Calu3 (cell line): ENCODE measurements at regions not wholly inside any gene's neighbourhood (a gene's known extent, or its start where the extent isn't known, plus 50 kb on each side); places are given as distances from the start of the nearest gene placed in this dataset.

Experiments
- BruUV-seq: library from RNA; stranded (reverse); fragments of 400-500 nt; replicated peaks from 2 replicates; lab custom pipeline; 2021; lab: Mats Ljungman, UMichigan
- CTCF ChIA-PET: fragments of 300-600 bp; sonication (Branson Sonifier 250); formaldehyde crosslinking; loops from one replicate; lab custom pipeline; 2022; ENCODE audit warnings: antibody characterized with exemption; lab: Charles Lee
- DNase-seq: peaks from one replicate; pipeline ENCODE4 v3.0.0; 2022
- H3K27ac Mint-ChIP-seq: one replicate; pipeline ENCODE4 v1.8.0; 2022; ENCODE audit warnings: mixed read lengths; ENCODE audit not compliant: unreplicated experiment
- H3K27me3 Mint-ChIP-seq: one replicate; pipeline ENCODE4 v1.8.0; 2022; ENCODE audit warnings: mixed read lengths; ENCODE audit not compliant: unreplicated experiment
- H3K36me3 Mint-ChIP-seq: one replicate; pipeline ENCODE4 v1.8.0; 2022; ENCODE audit warnings: mild to moderate bottlenecking, moderate library complexity, mixed read lengths; ENCODE audit not compliant: insufficient read depth, unreplicated experiment
- H3K4me1 Mint-ChIP-seq: one replicate; pipeline ENCODE4 v1.8.0; 2022; ENCODE audit warnings: mild to moderate bottlenecking, low read depth, mixed read lengths; ENCODE audit not compliant: unreplicated experiment
- H3K4me3 Mint-ChIP-seq: one replicate; pipeline ENCODE4 v1.8.0; 2022; ENCODE audit warnings: mild to moderate bottlenecking, low read depth, moderate library complexity, mixed read lengths; ENCODE audit not compliant: unreplicated experiment
- H3K9me3 Mint-ChIP-seq: one replicate; pipeline ENCODE4 v1.8.0; 2022; ENCODE audit warnings: low read depth, mixed read lengths; ENCODE audit not compliant: unreplicated experiment
- intact Hi-C: fragments of 100-400 bp; cut with micrococcal nuclease; formaldehyde crosslinking; loops from one replicate; pipeline ENCODE4 v1.10.0; 2022; ENCODE audit not compliant: unreplicated experiment
- TF ChIP-seq, protein P1 (sequence below): fragments of 200-600 bp; IDR thresholded peaks from one replicate; pipeline ENCODE4 v1.8.0; 2022; ENCODE audit warnings: antibody characterized with exemption; ENCODE audit not compliant: unreplicated experiment

DNA sequence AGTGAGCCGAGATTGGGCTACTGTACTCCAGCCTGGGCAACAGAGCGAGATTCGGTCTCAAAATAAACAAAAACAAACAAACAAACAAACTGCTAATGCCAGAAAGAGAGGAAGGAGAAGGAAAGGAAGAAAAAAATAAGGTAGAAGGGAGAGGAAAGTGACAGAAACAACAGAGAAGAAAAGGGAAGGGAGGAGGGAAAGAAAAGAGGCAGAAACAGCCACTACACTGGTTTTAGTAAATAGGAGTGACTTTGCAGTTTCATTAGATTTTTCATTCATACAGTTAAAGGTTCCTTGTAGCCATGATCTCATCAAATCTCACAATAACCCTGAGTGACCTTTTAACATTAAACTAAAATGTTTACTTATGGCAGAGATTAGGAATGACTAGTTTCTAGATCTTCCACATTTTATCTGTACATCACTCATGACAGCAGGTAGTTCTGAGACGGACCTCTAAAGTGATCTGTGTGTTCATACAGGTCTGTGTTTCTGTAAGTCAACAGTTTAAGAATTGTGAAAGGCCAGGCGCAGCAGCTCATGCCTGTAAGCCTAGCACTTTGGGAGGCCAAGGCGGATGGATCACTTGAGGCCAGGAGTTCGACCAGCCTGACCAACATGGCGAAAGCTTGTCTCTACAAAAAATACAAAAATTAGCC, 191.3 kb upstream of the KLF14 start:
- intact Hi-C loops, result no loop called here
- Mint-ChIP-seq H3K4me1 (peaks cover 80% of the 10 kb centered on the region), H3K4me3 (peak overlapping the region; percentile 44), H3K36me3 (peaks cover 60% of the 10 kb centered on the region), H3K9me3 (no peaks in the 10 kb centered on the region), H3K27me3 (no peaks in the 10 kb centered on the region), H3K27ac (peak overlapping the region; percentile 85)
- CTCF ChIA-PET, result interaction anchor here (0.7 to 1.4 kb wide), 6 partner anchors 10 to 31 kb away, joined by 3 to 10 read pairs (median 3); no protein-coding TSS in a partner anchor
- DNase-seq, result no peak
- TSS peak; percentile 11 for BruUV-seq
- TF ChIP-seq, protein P1, sequence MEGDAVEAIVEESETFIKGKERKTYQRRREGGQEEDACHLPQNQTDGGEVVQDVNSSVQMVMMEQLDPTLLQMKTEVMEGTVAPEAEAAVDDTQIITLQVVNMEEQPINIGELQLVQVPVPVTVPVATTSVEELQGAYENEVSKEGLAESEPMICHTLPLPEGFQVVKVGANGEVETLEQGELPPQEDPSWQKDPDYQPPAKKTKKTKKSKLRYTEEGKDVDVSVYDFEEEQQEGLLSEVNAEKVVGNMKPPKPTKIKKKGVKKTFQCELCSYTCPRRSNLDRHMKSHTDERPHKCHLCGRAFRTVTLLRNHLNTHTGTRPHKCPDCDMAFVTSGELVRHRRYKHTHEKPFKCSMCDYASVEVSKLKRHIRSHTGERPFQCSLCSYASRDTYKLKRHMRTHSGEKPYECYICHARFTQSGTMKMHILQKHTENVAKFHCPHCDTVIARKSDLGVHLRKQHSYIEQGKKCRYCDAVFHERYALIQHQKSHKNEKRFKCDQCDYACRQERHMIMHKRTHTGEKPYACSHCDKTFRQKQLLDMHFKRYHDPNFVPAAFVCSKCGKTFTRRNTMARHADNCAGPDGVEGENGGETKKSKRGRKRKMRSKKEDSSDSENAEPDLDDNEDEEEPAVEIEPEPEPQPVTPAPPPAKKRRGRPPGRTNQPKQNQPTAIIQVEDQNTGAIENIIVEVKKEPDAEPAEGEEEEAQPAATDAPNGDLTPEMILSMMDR, result no peak

DNA sequence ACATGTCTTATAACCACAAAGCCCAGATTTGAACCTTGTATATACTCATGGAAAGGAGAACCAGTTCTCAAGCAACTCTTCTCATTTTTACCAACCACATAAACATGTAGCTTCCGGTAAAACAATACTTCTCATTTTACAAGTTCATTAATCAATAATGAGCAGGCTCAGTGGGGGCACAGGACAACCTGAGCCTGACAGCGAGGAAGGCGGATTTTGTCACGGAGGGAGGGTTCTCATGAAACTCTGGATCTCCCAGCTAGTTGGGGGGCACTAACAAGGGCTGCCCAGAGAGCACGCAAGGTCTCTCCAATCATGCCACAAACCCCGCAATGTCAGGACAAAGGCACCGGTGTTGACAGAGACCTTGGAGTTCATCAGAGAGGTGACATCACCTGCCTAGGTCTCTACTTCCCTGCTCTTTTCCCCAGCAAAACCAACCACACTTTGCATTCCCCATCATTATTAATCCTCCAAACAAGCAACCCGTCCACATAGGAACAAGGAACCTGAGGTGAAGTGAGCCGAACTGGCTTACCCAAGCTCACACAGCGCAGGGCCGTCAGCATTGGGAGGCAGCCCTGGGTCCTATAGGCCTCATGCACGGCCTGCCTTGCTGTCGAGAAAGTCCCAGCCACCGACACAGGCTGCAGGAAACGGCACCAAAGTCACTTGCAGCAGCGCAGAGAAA, 192.1 kb upstream of the KLF14 start:
- TF ChIP-seq, protein P1, result no peak
- peak overlapping the region; percentile 44 for H3K4me3 Mint-ChIP-seq
- peak; percentile 46 for DNase-seq
- H3K27ac Mint-ChIP-seq, result peak overlapping the region; percentile 85
- intact Hi-C loops, result loop anchor here (2.0 kb wide), 1 partner anchor 13 kb away; no protein-coding TSS in a partner anchor
- CTCF ChIA-PET, result interaction anchor here (0.7 to 1.3 kb wide), 6 partner anchors 11 to 55 kb away, joined by 3 to 10 read pairs (median 6); no protein-coding TSS in a partner anchor
- no TSS peak for BruUV-seq
- no peaks in the 10 kb centered on the region for H3K9me3 Mint-ChIP-seq
- peaks cover 78% of the 10 kb centered on the region for H3K4me1 Mint-ChIP-seq
- H3K36me3 Mint-ChIP-seq, result peaks cover 60% of the 10 kb centered on the region
- no peaks in the 10 kb centered on the region for H3K27me3 Mint-ChIP-seq

DNA sequence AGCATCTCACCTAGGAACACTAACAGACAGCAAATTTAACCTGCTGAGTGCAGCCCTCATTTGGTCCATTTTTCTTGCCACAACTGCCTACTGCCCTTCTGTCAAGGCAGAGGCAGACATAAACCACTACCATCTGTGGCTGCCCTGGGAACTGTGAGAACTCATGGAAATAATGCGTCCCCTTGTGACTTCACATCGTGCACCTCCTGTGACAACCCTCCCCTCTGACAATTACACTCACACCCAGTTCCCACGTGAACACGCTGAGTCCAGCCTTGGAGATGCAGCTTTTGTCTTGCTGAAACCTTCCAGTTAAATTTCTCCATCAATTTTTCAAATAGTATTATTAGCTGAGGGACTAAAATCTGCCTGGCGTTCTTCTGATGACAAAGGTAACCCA, 193.1 kb upstream of the KLF14 start:
- no peaks in the 10 kb centered on the region for H3K27me3 Mint-ChIP-seq

DNA sequence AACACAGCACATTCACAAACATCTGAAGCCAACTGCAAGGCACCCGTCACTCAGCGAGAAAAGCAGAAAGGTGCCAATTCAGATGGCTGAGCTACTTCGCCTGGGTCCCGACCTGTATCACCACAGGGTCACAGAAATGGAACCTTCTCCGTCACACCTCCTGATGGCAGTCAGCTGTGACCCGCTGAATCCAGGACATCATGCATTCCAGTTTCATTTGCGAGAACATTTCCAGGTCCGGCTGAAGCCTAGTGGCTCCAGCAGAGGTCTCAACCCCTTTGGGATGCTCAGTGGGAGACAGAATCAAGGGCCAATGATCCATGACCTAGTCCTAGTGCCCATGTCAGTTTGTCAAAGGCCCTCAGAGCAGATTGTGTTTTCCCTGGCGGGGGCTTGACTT, 193.6 kb upstream of the KLF14 start:
- BruUV-seq, result no TSS peak
- CTCF ChIA-PET, result no interaction called here
- no peaks in the 10 kb centered on the region for H3K9me3 Mint-ChIP-seq
- TF ChIP-seq, protein P1, result no peak
- H3K27me3 Mint-ChIP-seq, result no peaks in the 10 kb centered on the region
- H3K4me3 Mint-ChIP-seq, result peak overlapping the region; percentile 52
- intact Hi-C loops, result loop anchor here (2.0 kb wide), 1 partner anchor 15 kb away; no protein-coding TSS in a partner anchor
- peaks cover 73% of the 10 kb centered on the region for H3K4me1 Mint-ChIP-seq
- DNase-seq, result no peak
- peaks cover 59% of the 10 kb centered on the region for H3K36me3 Mint-ChIP-seq
- peak overlapping the region; percentile 85 for H3K27ac Mint-ChIP-seq

More for the DNA sequence above, 193.1 kb upstream of the KLF14 start:
- Mint-ChIP-seq H3K36me3 (peaks cover 61% of the 10 kb centered on the region), H3K27ac (peak overlapping the region; percentile 85), H3K9me3 (no peaks in the 10 kb centered on the region), H3K4me3 (peak overlapping the region; percentile 52), H3K4me1 (peaks cover 76% of the 10 kb centered on the region)
- TF ChIP-seq, protein P1, result no peak
- BruUV-seq, result no TSS peak
- intact Hi-C loops, result loop anchor here (2.0 kb wide), 1 partner anchor 14 kb away; no protein-coding TSS in a partner anchor
- DNase-seq, result no peak
- CTCF ChIA-PET, result no interaction called here
